Type B pancreatic cell (in vitro differentiated cells): ENCODE measurements at regions not wholly inside any gene's neighbourhood (a gene's known extent, or its start where the extent isn't known, plus 50 kb on each side); places are given as distances from the start of the nearest gene placed in this dataset.

Experiments
- DNase-seq: peaks from one replicate; pipeline ENCODE4 v3.0.0; 2021; ENCODE audit warnings: mixed read lengths; ENCODE audit not compliant: unreplicated experiment; ENCODE audit errors: extremely low spot score
- H3K27ac Mint-ChIP-seq: 2 replicates; pipeline ENCODE4 v1.8.0; 2021; ENCODE audit warnings: mild to moderate bottlenecking, mixed read lengths
- H3K27me3 Mint-ChIP-seq: 2 replicates; pipeline ENCODE4 v1.8.0; 2021; ENCODE audit warnings: mixed read lengths
- H3K36me3 Mint-ChIP-seq: 2 replicates; pipeline ENCODE4 v1.8.0; 2021; ENCODE audit warnings: mixed read lengths
- H3K4me1 Mint-ChIP-seq: one replicate; pipeline ENCODE4 v1.8.0; 2021; ENCODE audit warnings: mixed read lengths; ENCODE audit not compliant: unreplicated experiment
- H3K4me3 Mint-ChIP-seq: 2 replicates; pipeline ENCODE4 v1.8.0; 2021; ENCODE audit warnings: mild to moderate bottlenecking, mixed read lengths
- H3K9me3 Mint-ChIP-seq: 2 replicates; pipeline ENCODE4 v1.8.0; 2021; ENCODE audit warnings: mixed read lengths
- CTCF ChIP-seq: fragments of 200-600 bp; sonication (generic); conservative IDR thresholded peaks from 2 replicates; pipeline ENCODE4 v1.5.0; 2021; ENCODE audit warnings: antibody characterized with exemption, mild to moderate bottlenecking

- TF ChIP-seq CTCF, result no peak
- H3K4me3 Mint-ChIP-seq, result no peak overlapping the region
- no peak overlapping the region for H3K27ac Mint-ChIP-seq
- H3K9me3 Mint-ChIP-seq, result peaks cover 4% of the 10 kb centered on the region
- H3K36me3 Mint-ChIP-seq, result no peaks in the 10 kb centered on the region
- peaks cover 4% of the 10 kb centered on the region for H3K4me1 Mint-ChIP-seq
- no peak for DNase-seq
- H3K27me3 Mint-ChIP-seq, result peaks cover 41% of the 10 kb centered on the region
These were observed 214.7 kb upstream of the PDE10A start for GRCh38 chr6:165877773-165878172.

- no peak for DNase-seq
- TF ChIP-seq CTCF, result no peak
- Mint-ChIP-seq H3K36me3 (no peaks in the 10 kb centered on the region), H3K4me1 (peaks cover 4% of the 10 kb centered on the region), H3K9me3 (peaks cover 4% of the 10 kb centered on the region), H3K27ac (no peak overlapping the region), H3K4me3 (no peak overlapping the region), H3K27me3 (peaks cover 41% of the 10 kb centered on the region)
These were observed 214.2 kb upstream of the PDE10A start for GRCh38 chr6:165877192-165877591.

- TF ChIP-seq CTCF, result no peak
- no peaks in the 10 kb centered on the region for H3K36me3 Mint-ChIP-seq
- no peak for DNase-seq
- H3K4me3 Mint-ChIP-seq, result no peak overlapping the region
- H3K9me3 Mint-ChIP-seq, result peaks cover 4% of the 10 kb centered on the region
- no peak overlapping the region for H3K27ac Mint-ChIP-seq
- H3K27me3 Mint-ChIP-seq, result peaks cover 36% of the 10 kb centered on the region
- peaks cover under 1% of the 10 kb centered on the region for H3K4me1 Mint-ChIP-seq
These were observed 213.5 kb upstream of the PDE10A start for GRCh38 chr6:165876588-165876987.

GRCh38 chr6:165875946-165876345 lies 212.9 kb upstream of the PDE10A start:
- no peak for DNase-seq
- Mint-ChIP-seq H3K4me3 (no peak overlapping the region), H3K27ac (no peak overlapping the region), H3K27me3 (peaks cover 39% of the 10 kb centered on the region), H3K9me3 (peaks cover 4% of the 10 kb centered on the region), H3K4me1 (no peaks in the 10 kb centered on the region), H3K36me3 (no peaks in the 10 kb centered on the region)
- no peak for TF ChIP-seq CTCF

- no peak for DNase-seq
- no peak for TF ChIP-seq CTCF
- Mint-ChIP-seq H3K27ac (no peak overlapping the region), H3K4me3 (no peak overlapping the region), H3K4me1 (no peaks in the 10 kb centered on the region), H3K36me3 (no peaks in the 10 kb centered on the region), H3K9me3 (peaks cover 9% of the 10 kb centered on the region), H3K27me3 (peaks cover 44% of the 10 kb centered on the region)
These were observed 210.9 kb upstream of the PDE10A start for GRCh38 chr6:165873976-165874375.

GRCh38 chr6:165872811-165873210 lies 209.8 kb upstream of the PDE10A start:
- Mint-ChIP-seq H3K4me3 (no peak overlapping the region), H3K4me1 (no peaks in the 10 kb centered on the region), H3K27me3 (peaks cover 42% of the 10 kb centered on the region), H3K27ac (no peak overlapping the region), H3K9me3 (peaks cover 9% of the 10 kb centered on the region), H3K36me3 (no peaks in the 10 kb centered on the region)
- no peak for TF ChIP-seq CTCF
- no peak for DNase-seq
